A549 (cell line): ENCODE measurements at regions not wholly inside any gene's neighbourhood (a gene's known extent, or its start where the extent isn't known, plus 50 kb on each side); places are given as distances from the start of the nearest gene placed in this dataset.

ENCODE experiments used
- EP300 ChIP-seq, 2 experiments: fragments of >200 bp; sonication (Bioruptor Twin); formaldehyde crosslinking; IDR thresholded peaks; 2 replicates in 1 of 2; 3 replicates in 1 of 2; pipeline ENCODE4 v1.6.1; 2016 to 2017
- ESRRA ChIP-seq: fragments of 150-350 bp; IDR thresholded peaks from 2 replicates; pipeline ENCODE4 v1.6.1; 2014; ENCODE audit warnings: mild to moderate bottlenecking, low read length, borderline replicate concordance
- JUN ChIP-seq, 2 experiments: fragments of >200 bp; sonication (Bioruptor Twin); formaldehyde crosslinking; IDR thresholded peaks; 2 replicates in 1 of 2; 3 replicates in 1 of 2; pipeline ENCODE4 v1.6.1; 2016 to 2017
- RCOR1 ChIP-seq: fragments of 150-350 bp; IDR thresholded peaks from 2 replicates; pipeline ENCODE4 v1.6.1; 2014; ENCODE audit warnings: antibody characterized with exemption, low read length, low read depth
- TF ChIP-seq, protein P1 (sequence below): fragments of >200 bp; sonication (Bioruptor Twin); formaldehyde crosslinking; IDR thresholded peaks from 3 replicates; pipeline ENCODE4 v1.5.1; 2016
- TF ChIP-seq, protein P2 (sequence below): IDR thresholded peaks from 2 replicates; pipeline ENCODE4 v1.6.1; 2012
- TF ChIP-seq, protein P3 (sequence below): fragments of 150-350 bp; IDR thresholded peaks from 2 replicates; pipeline ENCODE4 v1.6.1; 2014; ENCODE audit warnings: low read depth, mild to moderate bottlenecking, low read length
- TF ChIP-seq, protein P4 (sequence below): fragments of >200 bp; sonication (Bioruptor Twin); formaldehyde crosslinking; IDR thresholded peaks from 2 replicates; pipeline ENCODE4 v1.6.1; 2016
- TF ChIP-seq, protein P5 (sequence below): fragments of 450-650 bp; IDR thresholded peaks from 2 replicates; pipeline ENCODE4 v1.6.1; 2014; ENCODE audit warnings: antibody characterized with exemption

DNA sequence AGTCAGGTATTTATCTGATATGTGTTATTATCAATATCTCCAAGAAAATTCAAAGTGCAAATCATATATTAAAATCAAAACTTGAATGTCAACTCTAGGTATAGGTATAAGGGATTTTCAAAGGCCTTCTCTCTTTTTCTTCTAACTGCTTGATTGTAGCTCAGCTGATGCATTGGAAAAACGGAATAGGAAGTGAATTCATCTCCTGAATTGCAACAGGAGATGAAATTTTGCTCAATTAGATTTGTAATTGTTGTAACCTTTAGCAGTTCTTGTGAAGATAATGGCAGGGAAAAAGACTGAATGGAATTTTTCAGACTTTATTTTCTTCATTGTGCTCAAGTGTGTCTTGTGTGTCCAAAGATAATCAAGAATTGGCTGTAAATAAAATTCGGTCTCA lies 190.2 kb upstream of the KCNJ16 start:
- TF ChIP-seq, protein P1, sequence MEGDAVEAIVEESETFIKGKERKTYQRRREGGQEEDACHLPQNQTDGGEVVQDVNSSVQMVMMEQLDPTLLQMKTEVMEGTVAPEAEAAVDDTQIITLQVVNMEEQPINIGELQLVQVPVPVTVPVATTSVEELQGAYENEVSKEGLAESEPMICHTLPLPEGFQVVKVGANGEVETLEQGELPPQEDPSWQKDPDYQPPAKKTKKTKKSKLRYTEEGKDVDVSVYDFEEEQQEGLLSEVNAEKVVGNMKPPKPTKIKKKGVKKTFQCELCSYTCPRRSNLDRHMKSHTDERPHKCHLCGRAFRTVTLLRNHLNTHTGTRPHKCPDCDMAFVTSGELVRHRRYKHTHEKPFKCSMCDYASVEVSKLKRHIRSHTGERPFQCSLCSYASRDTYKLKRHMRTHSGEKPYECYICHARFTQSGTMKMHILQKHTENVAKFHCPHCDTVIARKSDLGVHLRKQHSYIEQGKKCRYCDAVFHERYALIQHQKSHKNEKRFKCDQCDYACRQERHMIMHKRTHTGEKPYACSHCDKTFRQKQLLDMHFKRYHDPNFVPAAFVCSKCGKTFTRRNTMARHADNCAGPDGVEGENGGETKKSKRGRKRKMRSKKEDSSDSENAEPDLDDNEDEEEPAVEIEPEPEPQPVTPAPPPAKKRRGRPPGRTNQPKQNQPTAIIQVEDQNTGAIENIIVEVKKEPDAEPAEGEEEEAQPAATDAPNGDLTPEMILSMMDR = no peak
- TF ChIP-seq ESRRA (no peak), RCOR1 (no peak), JUN (IDR thresholded peaks at IDR 0.05) (no peak), EP300 (IDR thresholded peaks at IDR 0.05) (no peak)
- TF ChIP-seq, protein P2, sequence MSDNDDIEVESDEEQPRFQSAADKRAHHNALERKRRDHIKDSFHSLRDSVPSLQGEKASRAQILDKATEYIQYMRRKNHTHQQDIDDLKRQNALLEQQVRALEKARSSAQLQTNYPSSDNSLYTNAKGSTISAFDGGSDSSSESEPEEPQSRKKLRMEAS = no peak
- TF ChIP-seq, protein P3, sequence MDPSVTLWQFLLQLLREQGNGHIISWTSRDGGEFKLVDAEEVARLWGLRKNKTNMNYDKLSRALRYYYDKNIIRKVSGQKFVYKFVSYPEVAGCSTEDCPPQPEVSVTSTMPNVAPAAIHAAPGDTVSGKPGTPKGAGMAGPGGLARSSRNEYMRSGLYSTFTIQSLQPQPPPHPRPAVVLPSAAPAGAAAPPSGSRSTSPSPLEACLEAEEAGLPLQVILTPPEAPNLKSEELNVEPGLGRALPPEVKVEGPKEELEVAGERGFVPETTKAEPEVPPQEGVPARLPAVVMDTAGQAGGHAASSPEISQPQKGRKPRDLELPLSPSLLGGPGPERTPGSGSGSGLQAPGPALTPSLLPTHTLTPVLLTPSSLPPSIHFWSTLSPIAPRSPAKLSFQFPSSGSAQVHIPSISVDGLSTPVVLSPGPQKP = no peak
- TF ChIP-seq, protein P4, sequence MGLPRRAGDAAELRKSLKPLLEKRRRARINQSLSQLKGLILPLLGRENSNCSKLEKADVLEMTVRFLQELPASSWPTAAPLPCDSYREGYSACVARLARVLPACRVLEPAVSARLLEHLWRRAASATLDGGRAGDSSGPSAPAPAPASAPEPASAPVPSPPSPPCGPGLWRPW = no peak
- TF ChIP-seq, protein P5, sequence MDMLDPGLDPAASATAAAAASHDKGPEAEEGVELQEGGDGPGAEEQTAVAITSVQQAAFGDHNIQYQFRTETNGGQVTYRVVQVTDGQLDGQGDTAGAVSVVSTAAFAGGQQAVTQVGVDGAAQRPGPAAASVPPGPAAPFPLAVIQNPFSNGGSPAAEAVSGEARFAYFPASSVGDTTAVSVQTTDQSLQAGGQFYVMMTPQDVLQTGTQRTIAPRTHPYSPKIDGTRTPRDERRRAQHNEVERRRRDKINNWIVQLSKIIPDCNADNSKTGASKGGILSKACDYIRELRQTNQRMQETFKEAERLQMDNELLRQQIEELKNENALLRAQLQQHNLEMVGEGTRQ = no peak
